ENCODE measurements at regions not wholly inside any gene's neighbourhood (a gene's known extent, or its start where the extent isn't known, plus 50 kb on each side); places are given as distances from the start of the nearest gene placed in this dataset.

- Histone ChIP-seq H3K4me1 (ENCODE audit: insufficient read depth, low read length) (peaks cover 38% of the 10 kb centered on the region), H3K9me3 (ENCODE audit: insufficient read depth, low read depth, low read length) (peaks cover 4% of the 10 kb centered on the region; the same call in 1 of the 2 replicates), H3K4me3 (ENCODE audit: low read length) (peak overlapping the region; percentile 10; the same call in 1 of the 2 replicates), H3K27me3 (ENCODE audit: insufficient read depth, low read length) (0 out of 2 replicates have a peak, but pooled peaks cover 3% of the 10 kb centered on the region), H3K9ac (ENCODE audit: low read depth, low read length) (no peak overlapping the region), H3K27ac (ENCODE audit: low read depth, low read length) (peak overlapping the region; percentile 75; the same call in 1 of the 2 replicates), H3K36me3 (ENCODE audit: insufficient read depth, low read length) (no peaks in the 10 kb centered on the region)
- WGBS = 3% methylated on average over 4 of the region's 4 CpGs
These were observed 262.4 kb upstream of the KIF2A start for GRCh38 chr5:62043289-62044280.

- 0 out of 2 replicates have a peak, but pooled peaks cover 3% of the 10 kb centered on the region for H3K27me3 ChIP-seq (ENCODE audit: insufficient read depth, low read length)
- 69% methylated on average over 1 of the region's 2 CpGs for WGBS
These were observed 261.0 kb upstream of the KIF2A start for GRCh38 chr5:62044989-62045388.

GRCh38 chr5:62046191-62046590 lies 259.8 kb upstream of the KIF2A start:
- Histone ChIP-seq H3K27me3 (ENCODE audit: insufficient read depth, low read length) (0 out of 2 replicates have a peak, but pooled peaks cover 3% of the 10 kb centered on the region), H3K4me3 (ENCODE audit: low read length) (no peak overlapping the region), H3K9me3 (ENCODE audit: insufficient read depth, low read depth, low read length) (peaks cover 4% of the 10 kb centered on the region; the same call in 1 of the 2 replicates), H3K4me1 (ENCODE audit: insufficient read depth, low read length) (peaks cover 49% of the 10 kb centered on the region), H3K9ac (ENCODE audit: low read depth, low read length) (no peak overlapping the region), H3K36me3 (ENCODE audit: insufficient read depth, low read length) (no peaks in the 10 kb centered on the region), H3K27ac (ENCODE audit: low read depth, low read length) (no peak overlapping the region)
- WGBS = 100% methylated on average over 1 of the region's 1 CpG

More at GRCh38 chr5:62044989-62045388, 261.0 kb upstream of the KIF2A start:
- H3K4me1 ChIP-seq (ENCODE audit: insufficient read depth, low read length) = peaks cover 41% of the 10 kb centered on the region
- no peak overlapping the region for H3K9ac ChIP-seq (ENCODE audit: low read depth, low read length)
- no peak overlapping the region for H3K4me3 ChIP-seq (ENCODE audit: low read length)
- H3K27ac ChIP-seq (ENCODE audit: low read depth, low read length) = no peak overlapping the region
- peaks cover 4% of the 10 kb centered on the region; the same call in 1 of the 2 replicates for H3K9me3 ChIP-seq (ENCODE audit: insufficient read depth, low read depth, low read length)
- no peaks in the 10 kb centered on the region for H3K36me3 ChIP-seq (ENCODE audit: insufficient read depth, low read length)

GRCh38 chr5:62051747-62052146 lies 254.3 kb upstream of the KIF2A start:
- no peaks in the 10 kb centered on the region for H3K36me3 ChIP-seq (ENCODE audit: insufficient read depth, low read length)
- 93% methylated on average over 1 of the region's 1 CpG for WGBS
- no peak overlapping the region for H3K4me3 ChIP-seq (ENCODE audit: low read length)
- no peak overlapping the region for H3K9ac ChIP-seq (ENCODE audit: low read depth, low read length)
- peaks cover 14% of the 10 kb centered on the region; the same call in 1 of the 2 replicates for H3K4me1 ChIP-seq (ENCODE audit: insufficient read depth, low read length)
- H3K9me3 ChIP-seq (ENCODE audit: insufficient read depth, low read depth, low read length) = no peaks in the 10 kb centered on the region
- no peak overlapping the region for H3K27ac ChIP-seq (ENCODE audit: low read depth, low read length)
- no peaks in the 10 kb centered on the region; the same call in 1 of the 2 replicates for H3K27me3 ChIP-seq (ENCODE audit: insufficient read depth, low read length)

- no peaks in the 10 kb centered on the region for H3K27me3 ChIP-seq (ENCODE audit: insufficient read depth, low read length)
- WGBS = 77% methylated on average over 2 of the region's 2 CpGs
- H3K4me1 ChIP-seq (ENCODE audit: insufficient read depth, low read length) = peaks cover 4% of the 10 kb centered on the region; the same call in 1 of the 2 replicates
- no peak overlapping the region for H3K27ac ChIP-seq (ENCODE audit: low read depth, low read length)
- no peaks in the 10 kb centered on the region for H3K9me3 ChIP-seq (ENCODE audit: insufficient read depth, low read depth, low read length)
- no peaks in the 10 kb centered on the region for H3K36me3 ChIP-seq (ENCODE audit: insufficient read depth, low read length)
- H3K9ac ChIP-seq (ENCODE audit: low read depth, low read length) = no peak overlapping the region
- no peak overlapping the region for H3K4me3 ChIP-seq (ENCODE audit: low read length)
These were observed 246.0 kb upstream of the KIF2A start for GRCh38 chr5:62059960-62060359.

GRCh38 chr5:62065050-62065449 lies 241.0 kb upstream of the KIF2A start:
- 89% methylated on average over 4 of the region's 4 CpGs for WGBS
- Histone ChIP-seq H3K27me3 (ENCODE audit: insufficient read depth, low read length) (no peaks in the 10 kb centered on the region), H3K4me3 (ENCODE audit: low read length) (no peak overlapping the region), H3K9me3 (ENCODE audit: insufficient read depth, low read depth, low read length) (no peaks in the 10 kb centered on the region), H3K27ac (ENCODE audit: low read depth, low read length) (no peak overlapping the region), H3K36me3 (ENCODE audit: insufficient read depth, low read length) (no peaks in the 10 kb centered on the region), H3K9ac (ENCODE audit: low read depth, low read length) (no peak overlapping the region), H3K4me1 (ENCODE audit: insufficient read depth, low read length) (peaks cover 7% of the 10 kb centered on the region)

GRCh38 chr5:62066761-62067277 lies 239.2 kb upstream of the KIF2A start:
- Histone ChIP-seq H3K4me1 (ENCODE audit: insufficient read depth, low read length) (peaks cover 7% of the 10 kb centered on the region), H3K27me3 (ENCODE audit: insufficient read depth, low read length) (no peaks in the 10 kb centered on the region), H3K27ac (ENCODE audit: low read depth, low read length) (no peak overlapping the region), H3K9me3 (ENCODE audit: insufficient read depth, low read depth, low read length) (no peaks in the 10 kb centered on the region), H3K36me3 (ENCODE audit: insufficient read depth, low read length) (no peaks in the 10 kb centered on the region), H3K4me3 (ENCODE audit: low read length) (no peak overlapping the region), H3K9ac (ENCODE audit: low read depth, low read length) (no peak overlapping the region)

- Histone ChIP-seq H3K36me3 (ENCODE audit: insufficient read depth, low read length) (no peaks in the 10 kb centered on the region), H3K9me3 (ENCODE audit: insufficient read depth, low read depth, low read length) (no peaks in the 10 kb centered on the region), H3K9ac (ENCODE audit: low read depth, low read length) (no peak overlapping the region), H3K4me3 (ENCODE audit: low read length) (no peak overlapping the region), H3K27me3 (ENCODE audit: insufficient read depth, low read length) (no peaks in the 10 kb centered on the region), H3K4me1 (ENCODE audit: insufficient read depth, low read length) (peaks cover 19% of the 10 kb centered on the region), H3K27ac (ENCODE audit: low read depth, low read length) (no peak overlapping the region)
- 75% methylated on average over 3 of the region's 3 CpGs for WGBS
These were observed 237.5 kb upstream of the KIF2A start for GRCh38 chr5:62068554-62068953.

- no peak overlapping the region for H3K4me3 ChIP-seq (ENCODE audit: low read length)
- no peaks in the 10 kb centered on the region for H3K36me3 ChIP-seq (ENCODE audit: insufficient read depth, low read length)
- H3K4me1 ChIP-seq (ENCODE audit: insufficient read depth, low read length) = peaks cover 60% of the 10 kb centered on the region
- WGBS = 70% methylated on average over 4 of the region's 4 CpGs
- H3K9me3 ChIP-seq (ENCODE audit: insufficient read depth, low read depth, low read length) = no peaks in the 10 kb centered on the region
- H3K27ac ChIP-seq (ENCODE audit: low read depth, low read length) = no peak overlapping the region
- H3K9ac ChIP-seq (ENCODE audit: low read depth, low read length) = no peak overlapping the region
- H3K27me3 ChIP-seq (ENCODE audit: insufficient read depth, low read length) = no peaks in the 10 kb centered on the region
These were observed 228.6 kb upstream of the KIF2A start for GRCh38 chr5:62077387-62077786.

GRCh38 chr5:62077823-62078550 lies 228.0 kb upstream of the KIF2A start:
- Histone ChIP-seq H3K9me3 (ENCODE audit: insufficient read depth, low read depth, low read length) (no peaks in the 10 kb centered on the region), H3K27me3 (ENCODE audit: insufficient read depth, low read length) (no peaks in the 10 kb centered on the region), H3K27ac (ENCODE audit: low read depth, low read length) (no peak overlapping the region), H3K9ac (ENCODE audit: low read depth, low read length) (no peak overlapping the region), H3K4me3 (ENCODE audit: low read length) (no peak overlapping the region), H3K4me1 (ENCODE audit: insufficient read depth, low read length) (peaks cover 55% of the 10 kb centered on the region), H3K36me3 (ENCODE audit: insufficient read depth, low read length) (no peaks in the 10 kb centered on the region)
- WGBS = 73% methylated on average over 9 of the region's 9 CpGs

GRCh38 chr5:62082370-62082801 lies 223.6 kb upstream of the KIF2A start:
- Histone ChIP-seq H3K9me3 (ENCODE audit: insufficient read depth, low read depth, low read length) (no peaks in the 10 kb centered on the region), H3K9ac (ENCODE audit: low read depth, low read length) (no peak overlapping the region)

More at GRCh38 chr5:62082370-62082801, 223.6 kb upstream of the KIF2A start:
- H3K27ac ChIP-seq (ENCODE audit: low read depth, low read length) = no peak overlapping the region
- H3K27me3 ChIP-seq (ENCODE audit: insufficient read depth, low read length) = no peaks in the 10 kb centered on the region
- H3K4me3 ChIP-seq (ENCODE audit: low read length) = no peak overlapping the region
- WGBS = 97% methylated on average over 5 of the region's 5 CpGs
- H3K4me1 ChIP-seq (ENCODE audit: insufficient read depth, low read length) = peaks cover 19% of the 10 kb centered on the region; the same call in 1 of the 2 replicates
- H3K36me3 ChIP-seq (ENCODE audit: insufficient read depth, low read length) = no peaks in the 10 kb centered on the region
